IMR-90 (cell line): ENCODE measurements at regions not wholly inside any gene's neighbourhood (a gene's known extent, or its start where the extent isn't known, plus 50 kb on each side); places are given as distances from the start of the nearest gene placed in this dataset.

Experiments used
- ATAC-seq: fragments of 200-7000 bp; cut with Tn5 transposase; 2 replicates; pipeline ENCODE4 v1.9.1; 2020; ENCODE audit warnings: low read depth, mild to moderate bottlenecking, moderate library complexity
- BruUV-seq: library from RNA; stranded (reverse); fragments of 400-500 nt; replicated peaks from 2 replicates; lab custom pipeline; 2021; lab: Mats Ljungman, UMichigan
- CTCF ChIA-PET: fragments of 300-600 bp; formaldehyde crosslinking; extraction: SDS; loops from one replicate; lab custom pipeline; 2021; ENCODE audit warnings: antibody characterized with exemption; lab: Yijun Ruan, JAX
- POLR2A ChIA-PET: fragments of 300-600 bp; sonication (Branson Sonifier 250); formaldehyde crosslinking; loops from one replicate; lab custom pipeline; 2022; ENCODE audit warnings: antibody characterized with exemption; ENCODE audit not compliant: unreplicated experiment; lab: Charles Lee
- DNase-seq: peaks from one replicate; pipeline ENCODE4 v3.0.0; 2013
- H2AFZ ChIP-seq: replicated peaks from 2 replicates; pipeline ENCODE3; 2013; ENCODE audit warnings: low read length, mild to moderate bottlenecking; ENCODE audit not compliant: poor library complexity
- H2AK5ac ChIP-seq: 2 replicates; pipeline ENCODE4 v1.6.1; 2013; ENCODE audit warnings: low read depth, low read length, inconsistent platforms
- H2AK9ac ChIP-seq: replicated peaks from 2 replicates; pipeline ENCODE3; 2013; ENCODE audit warnings: mild to moderate bottlenecking, low read depth, low read length, moderate library complexity; ENCODE audit not compliant: poor library complexity
- H2BK120ac ChIP-seq: 2 replicates; pipeline ENCODE4 v1.6.1; 2013; ENCODE audit warnings: low read depth, low read length, inconsistent platforms
- H2BK15ac ChIP-seq: 3 replicates; pipeline ENCODE4 v1.6.1; 2013; ENCODE audit warnings: low read depth, low read length, inconsistent platforms
- H2BK20ac ChIP-seq: 2 replicates; pipeline ENCODE4 v1.6.1; 2013; ENCODE audit warnings: low read depth, mild to moderate bottlenecking, inconsistent platforms, low read length, moderate library complexity
- H2BK5ac ChIP-seq: 2 replicates; pipeline ENCODE4 v1.6.1; 2013; ENCODE audit warnings: mild to moderate bottlenecking, low read depth, low read length, inconsistent platforms; ENCODE audit not compliant: poor library complexity, severe bottlenecking
- H3K14ac ChIP-seq: replicated peaks from 2 replicates; pipeline ENCODE4 v1.6.1; 2013; ENCODE audit warnings: low read depth, low read length, inconsistent platforms
- H3K18ac ChIP-seq: 2 replicates; pipeline ENCODE4 v1.6.1; 2013; ENCODE audit warnings: low read depth, low read length, control low read depth
- H3K23ac ChIP-seq: 2 replicates; pipeline ENCODE4 v1.6.1; 2013; ENCODE audit warnings: low read depth, low read length, inconsistent platforms
- H3K27ac ChIP-seq: 2 replicates; pipeline ENCODE4 v1.5.1; 2013; ENCODE audit warnings: mild to moderate bottlenecking, control low read depth, low read length; ENCODE audit not compliant: insufficient read depth
- H3K27me3 ChIP-seq: 2 replicates; pipeline ENCODE4 v1.6.1; 2013; ENCODE audit warnings: low read length; ENCODE audit not compliant: control insufficient read depth, insufficient read depth
- H3K36me3 ChIP-seq: 2 replicates; pipeline ENCODE4 v1.6.1; 2013; ENCODE audit warnings: low read length, mixed read lengths; ENCODE audit not compliant: control insufficient read depth, insufficient read depth
- H3K4ac ChIP-seq: 2 replicates; pipeline ENCODE4 v1.6.1; 2013; ENCODE audit warnings: low read depth, low read length, inconsistent platforms
- H3K4me1 ChIP-seq: 2 replicates; pipeline ENCODE4 v1.6.1; 2013; ENCODE audit warnings: low read length, mixed read lengths; ENCODE audit not compliant: control insufficient read depth, insufficient read depth
- H3K4me2 ChIP-seq: 2 replicates; pipeline ENCODE4 v1.6.1; 2013; ENCODE audit warnings: low read depth, mild to moderate bottlenecking, control low read depth, low read length, moderate library complexity
- H3K4me3 ChIP-seq: 2 replicates; pipeline ENCODE4 v1.5.1; 2013; ENCODE audit warnings: low read depth, mild to moderate bottlenecking, control low read depth, low read length, moderate library complexity; ENCODE audit not compliant: insufficient read depth
- H3K56ac ChIP-seq: 2 replicates; pipeline ENCODE4 v1.6.1; 2013; ENCODE audit warnings: low read length, inconsistent platforms; ENCODE audit not compliant: insufficient read depth; ENCODE audit errors: extremely low read depth
- H3K79me1 ChIP-seq, 2 experiments: 2 replicates each; pipeline ENCODE4 v1.6.1; 2013; ENCODE audit warnings: low read length in 2 of 2, inconsistent platforms in 1 of 2, low read depth in 1 of 2
- H3K9ac ChIP-seq: 2 replicates; pipeline ENCODE4 v1.6.1; 2013; ENCODE audit warnings: low read depth, low read length, control low read depth
- H3K9me1 ChIP-seq: 2 replicates; pipeline ENCODE4 v1.6.1; 2013; ENCODE audit warnings: low read length, inconsistent platforms; ENCODE audit not compliant: insufficient read depth
- H3K9me3 ChIP-seq: 2 replicates; pipeline ENCODE4 v1.6.1; 2013; ENCODE audit warnings: low read length; ENCODE audit not compliant: control insufficient read depth, insufficient read depth
- H4K20me1 ChIP-seq: 2 replicates; pipeline ENCODE4 v1.6.1; 2013; ENCODE audit warnings: low read length, inconsistent platforms; ENCODE audit not compliant: insufficient read depth
- H4K5ac ChIP-seq: 2 replicates; pipeline ENCODE4 v1.6.1; 2013; ENCODE audit warnings: mild to moderate bottlenecking, low read depth, low read length, control low read depth
- H4K8ac ChIP-seq, 2 experiments: 2 replicates each; pipeline ENCODE4 v1.6.1; 2013; ENCODE audit warnings: low read depth in 2 of 2, low read length in 2 of 2, control low read depth in 1 of 2, inconsistent platforms in 1 of 2
- H4K91ac ChIP-seq: 2 replicates; pipeline ENCODE4 v1.6.1; 2013; ENCODE audit warnings: low read depth, low read length, inconsistent platforms; ENCODE audit not compliant: insufficient read depth
- BHLHE40 ChIP-seq: fragments of 150-350 bp; IDR thresholded peaks from 2 replicates; pipeline ENCODE4 v1.6.1; 2016; ENCODE audit warnings: mild to moderate bottlenecking, low read depth, low read length
- CEBPB ChIP-seq: IDR thresholded peaks from 2 replicates; pipeline ENCODE4 v1.6.1; 2012; ENCODE audit warnings: low read depth, low read length, improper control_type of control experiment
- CHD1 ChIP-seq: IDR thresholded peaks from 2 replicates; pipeline ENCODE4 v1.6.1; 2012; ENCODE audit warnings: low read depth, low read length, improper control_type of control experiment
- FOS ChIP-seq: fragments of 150-350 bp; IDR thresholded peaks from 2 replicates; pipeline ENCODE4 v1.6.1; 2016; ENCODE audit warnings: low read depth, low read length
- MAFK ChIP-seq: IDR thresholded peaks from 2 replicates; pipeline ENCODE4 v1.6.1; 2012; ENCODE audit warnings: low read depth, low read length, improper control_type of control experiment
- MAZ ChIP-seq: IDR thresholded peaks from 2 replicates; pipeline ENCODE4 v1.6.1; 2012; ENCODE audit warnings: low read depth, mild to moderate bottlenecking, low read length, improper control_type of control experiment, moderate library complexity, borderline replicate concordance
- MXI1 ChIP-seq: IDR thresholded peaks from 2 replicates; pipeline ENCODE4 v1.6.1; 2012; ENCODE audit warnings: low read depth, mild to moderate bottlenecking, low read length, moderate library complexity, borderline replicate concordance
- NFE2L2 ChIP-seq: fragments of 150-350 bp; IDR thresholded peaks from 2 replicates; pipeline ENCODE4 v1.6.1; 2016; ENCODE audit warnings: low read depth, mild to moderate bottlenecking, low read length
- POLR2A ChIP-seq: IDR thresholded peaks from 2 replicates; pipeline ENCODE4 v1.6.1; 2012; ENCODE audit warnings: mild to moderate bottlenecking, low read depth, low read length
- RCOR1 ChIP-seq: IDR thresholded peaks from 2 replicates; pipeline ENCODE4 v1.6.1; 2012; ENCODE audit warnings: mild to moderate bottlenecking, low read length, improper control_type of control experiment; ENCODE audit not compliant: insufficient replicate concordance
- RFX5 ChIP-seq: IDR thresholded peaks from 2 replicates; pipeline ENCODE4 v1.8.0; 2012; ENCODE audit warnings: low read depth, mild to moderate bottlenecking, low read length, moderate library complexity
- SMC3 ChIP-seq: fragments of 150-350 bp; IDR thresholded peaks from 2 replicates; pipeline ENCODE4 v1.6.1; 2016; ENCODE audit warnings: low read depth, mild to moderate bottlenecking, antibody characterized with exemption, low read length, moderate library complexity
- WGBS, 2 experiments: methylation state at CpG; one replicate each; pipeline versions ENCODE4 v1.1.5 to v1.1.7; 2013; ENCODE audit warnings: missing lambda C conversion rate in 2 of 2; ENCODE audit not compliant: insufficient read length in 1 of 2; ENCODE audit errors: extremely low coverage in 2 of 2; 5-methylcytosine and 5-hydroxymethylcytosine counted together
- dilution Hi-C: fragments of 300-500 bp; cut with HindIII; formaldehyde crosslinking; loops from one replicate; pipeline ENCODE4 v1.14.3; 2018; ENCODE audit warnings: low sequenced_read_pairs; ENCODE audit not compliant: unreplicated experiment
- in situ Hi-C: fragments of 300-500 bp; cut with MboI; formaldehyde crosslinking; loops from 3 replicates; pipeline ENCODE4 v1.14.3; 2019; ENCODE audit warnings: low sequenced_read_pairs, inconsistent platforms, mixed read lengths
- intact Hi-C: fragments of 100-400 bp; cut with micrococcal nuclease; formaldehyde crosslinking; loops from 2 replicates; pipeline ENCODE4 v1.10.0; 2022
- TF ChIP-seq, protein P1 (sequence below): conservative IDR thresholded peaks from 2 replicates; pipeline ENCODE4 v1.5.1; 2012; ENCODE audit warnings: mild to moderate bottlenecking, low read depth, low read length, improper control_type of control experiment
- TF ChIP-seq, protein P2 (sequence below): fragments of 150-350 bp; IDR thresholded peaks from 2 replicates; pipeline ENCODE4 v1.6.1; 2017; ENCODE audit warnings: mild to moderate bottlenecking, antibody characterized with exemption, low read length, low read depth
- TF ChIP-seq, protein P3 (sequence below): fragments of 150-350 bp; IDR thresholded peaks from 2 replicates; pipeline ENCODE4 v1.6.1; 2016; ENCODE audit warnings: low read depth, mild to moderate bottlenecking, low read length, moderate library complexity, borderline replicate concordance

DNA sequence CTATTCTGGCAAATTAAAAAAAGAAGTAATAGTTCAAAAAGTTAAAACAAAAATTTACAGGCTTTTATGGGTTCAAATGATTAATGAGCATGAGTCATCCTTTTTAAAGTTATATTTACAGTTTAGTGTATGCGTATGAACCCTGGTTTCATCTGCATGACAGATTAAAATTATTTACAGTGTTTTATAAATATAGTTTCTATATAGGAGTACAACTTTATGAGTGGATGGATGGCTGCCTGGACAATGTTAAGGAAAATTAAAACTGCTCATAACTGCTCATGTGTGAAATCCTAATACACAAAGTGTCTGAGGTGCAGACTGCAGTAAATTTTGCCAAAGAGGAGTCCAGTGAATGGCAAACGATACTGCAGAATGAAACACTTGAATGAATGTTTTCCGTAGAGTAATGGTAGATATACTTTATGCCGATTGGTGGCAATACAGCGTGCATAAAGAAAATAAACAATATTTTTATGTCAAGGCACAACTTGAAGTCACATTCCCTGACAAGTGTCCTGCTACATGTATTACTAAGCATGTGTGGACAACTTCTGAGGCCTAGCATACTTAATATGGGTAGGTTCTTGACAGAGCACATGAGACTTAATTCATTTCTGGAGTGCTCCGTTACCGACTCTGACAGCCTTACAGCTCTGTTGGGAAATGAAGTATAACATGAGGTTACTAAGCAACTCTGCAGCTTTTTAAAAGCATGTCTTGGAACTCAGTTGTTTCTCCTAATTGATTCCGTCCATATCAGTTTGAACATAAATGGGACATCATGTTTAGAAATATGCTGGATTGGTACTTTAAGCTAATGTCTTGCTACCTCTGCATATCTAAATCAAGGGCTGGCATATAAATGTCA is 985.6 kb upstream of the PCDH7 start:
- no peak for DNase-seq
- H3K79me1 ChIP-seq: no peaks in the 10 kb centered on the region
- no peaks in the 10 kb centered on the region for H4K20me1 ChIP-seq
- no peak overlapping the region for H2BK15ac ChIP-seq
- intact Hi-C loops (no loop called here), in situ Hi-C loops (no loop called here), dilution Hi-C loops (no loop called here)
- H3K9me1 ChIP-seq: no peaks in the 10 kb centered on the region
- ChIA-PET POLR2A (no interaction called here), CTCF (interaction anchor here (0.5 kb wide), 1 partner anchor 64 kb away, joined by 3 read pairs; no protein-coding TSS in a partner anchor)
- ATAC-seq: no peak
- no peak overlapping the region for H2AK9ac ChIP-seq
- H3K27ac ChIP-seq: no peak overlapping the region
- no peak overlapping the region for H2AK5ac ChIP-seq
- WGBS, 2 experiments: 100% methylated on average over 1 of the region's 8 CpGs; no CpG with 5 or more reads in 1 of the 2 experiments
- no peak overlapping the region for H2BK5ac ChIP-seq
- no peak overlapping the region for H4K91ac ChIP-seq
- no peaks in the 10 kb centered on the region for H3K4me1 ChIP-seq
- no peak overlapping the region for H3K56ac ChIP-seq
- H3K27me3 ChIP-seq: no peaks in the 10 kb centered on the region
- H3K14ac ChIP-seq: no peak overlapping the region
- no peak overlapping the region for H3K4me2 ChIP-seq
- H4K5ac ChIP-seq: no peak overlapping the region
- no peaks in the 10 kb centered on the region for H3K9me3 ChIP-seq
- no TSS peak for BruUV-seq
- no peak overlapping the region for H2AFZ ChIP-seq
- H3K4ac ChIP-seq: no peak overlapping the region
- no peaks in the 10 kb centered on the region for H3K36me3 ChIP-seq
- no peak overlapping the region for H2BK20ac ChIP-seq
- no peak overlapping the region for H3K18ac ChIP-seq
- no peak overlapping the region for H3K9ac ChIP-seq
- H3K23ac ChIP-seq: no peak overlapping the region
- no peak overlapping the region for H3K4me3 ChIP-seq
- no peak overlapping the region for H4K8ac ChIP-seq
- no peak overlapping the region for H2BK120ac ChIP-seq
- TF ChIP-seq BHLHE40 (no peak), RFX5 (no peak), MAFK (no peak), CHD1 (no peak), FOS (no peak), POLR2A (no peak), MXI1 (no peak), MAZ (no peak), CEBPB (no peak), SMC3 (no peak), RCOR1 (no peak), NFE2L2 (no peak)
- TF ChIP-seq, protein P1, sequence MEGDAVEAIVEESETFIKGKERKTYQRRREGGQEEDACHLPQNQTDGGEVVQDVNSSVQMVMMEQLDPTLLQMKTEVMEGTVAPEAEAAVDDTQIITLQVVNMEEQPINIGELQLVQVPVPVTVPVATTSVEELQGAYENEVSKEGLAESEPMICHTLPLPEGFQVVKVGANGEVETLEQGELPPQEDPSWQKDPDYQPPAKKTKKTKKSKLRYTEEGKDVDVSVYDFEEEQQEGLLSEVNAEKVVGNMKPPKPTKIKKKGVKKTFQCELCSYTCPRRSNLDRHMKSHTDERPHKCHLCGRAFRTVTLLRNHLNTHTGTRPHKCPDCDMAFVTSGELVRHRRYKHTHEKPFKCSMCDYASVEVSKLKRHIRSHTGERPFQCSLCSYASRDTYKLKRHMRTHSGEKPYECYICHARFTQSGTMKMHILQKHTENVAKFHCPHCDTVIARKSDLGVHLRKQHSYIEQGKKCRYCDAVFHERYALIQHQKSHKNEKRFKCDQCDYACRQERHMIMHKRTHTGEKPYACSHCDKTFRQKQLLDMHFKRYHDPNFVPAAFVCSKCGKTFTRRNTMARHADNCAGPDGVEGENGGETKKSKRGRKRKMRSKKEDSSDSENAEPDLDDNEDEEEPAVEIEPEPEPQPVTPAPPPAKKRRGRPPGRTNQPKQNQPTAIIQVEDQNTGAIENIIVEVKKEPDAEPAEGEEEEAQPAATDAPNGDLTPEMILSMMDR: no peak
- TF ChIP-seq, protein P2, sequence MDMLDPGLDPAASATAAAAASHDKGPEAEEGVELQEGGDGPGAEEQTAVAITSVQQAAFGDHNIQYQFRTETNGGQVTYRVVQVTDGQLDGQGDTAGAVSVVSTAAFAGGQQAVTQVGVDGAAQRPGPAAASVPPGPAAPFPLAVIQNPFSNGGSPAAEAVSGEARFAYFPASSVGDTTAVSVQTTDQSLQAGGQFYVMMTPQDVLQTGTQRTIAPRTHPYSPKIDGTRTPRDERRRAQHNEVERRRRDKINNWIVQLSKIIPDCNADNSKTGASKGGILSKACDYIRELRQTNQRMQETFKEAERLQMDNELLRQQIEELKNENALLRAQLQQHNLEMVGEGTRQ: no peak
- TF ChIP-seq, protein P3, sequence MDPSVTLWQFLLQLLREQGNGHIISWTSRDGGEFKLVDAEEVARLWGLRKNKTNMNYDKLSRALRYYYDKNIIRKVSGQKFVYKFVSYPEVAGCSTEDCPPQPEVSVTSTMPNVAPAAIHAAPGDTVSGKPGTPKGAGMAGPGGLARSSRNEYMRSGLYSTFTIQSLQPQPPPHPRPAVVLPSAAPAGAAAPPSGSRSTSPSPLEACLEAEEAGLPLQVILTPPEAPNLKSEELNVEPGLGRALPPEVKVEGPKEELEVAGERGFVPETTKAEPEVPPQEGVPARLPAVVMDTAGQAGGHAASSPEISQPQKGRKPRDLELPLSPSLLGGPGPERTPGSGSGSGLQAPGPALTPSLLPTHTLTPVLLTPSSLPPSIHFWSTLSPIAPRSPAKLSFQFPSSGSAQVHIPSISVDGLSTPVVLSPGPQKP: no peak
